Gastrocnemius medialis (tissue), 4 donors: ENCODE measurements at regions not wholly inside any gene's neighbourhood (a gene's known extent, or its start where the extent isn't known, plus 50 kb on each side); places are given as distances from the start of the nearest gene placed in this dataset.

Experiments used
- ATAC-seq, 2 donors: fragments of 150-250 bp; one replicate each; pipeline ENCODE4 v1.9.1; 2016
- DNase-seq, 2 donors: peaks; one replicate each; pipeline ENCODE4 v3.0.0-alpha.2; 2019
- H3K27ac ChIP-seq, 4 donors: fragments of 200-600 bp; sonication (generic); 1 replicate in 1 of 4; 2 replicates in 3 of 4; pipeline ENCODE4 v1.5.1; 2016 to 2018; ENCODE audit warnings: mild to moderate bottlenecking in 2 of 4, moderate library complexity in 1 of 4
- H3K27me3 ChIP-seq, 3 donors: fragments of 200-600 bp; sonication (generic) in 2 of 3; 1 replicate in 1 of 3; 2 replicates in 2 of 3; pipeline versions ENCODE4 v1.5.1 to v1.6.0; 2016 to 2019; ENCODE audit warnings: mild to moderate bottlenecking in 1 of 3, moderate library complexity in 1 of 3
- H3K36me3 ChIP-seq, 2 donors: fragments of 200-600 bp; sonication (generic) in 1 of 2; one replicate each; pipeline ENCODE4 v1.5.1; 2017 to 2018
- H3K4me1 ChIP-seq, 2 donors: fragments of 200-600 bp; sonication (generic) in 1 of 2; one replicate each; pipeline ENCODE4 v1.5.1; 2016 to 2017; ENCODE audit warnings: mild to moderate bottlenecking in 2 of 2
- H3K4me3 ChIP-seq, 4 donors: fragments of 200-600 bp; sonication (generic) in 3 of 4; 1 replicate in 1 of 4; 2 replicates in 3 of 4; pipeline ENCODE4 v1.5.1; 2016 to 2019; ENCODE audit warnings: mild to moderate bottlenecking in 2 of 4
- H3K9me3 ChIP-seq, 3 donors: fragments of 200-600 bp; sonication (generic) in 2 of 3; 1 replicate in 1 of 3; 2 replicates in 2 of 3; pipeline ENCODE4 v1.5.1; 2016 to 2019
- CTCF ChIP-seq, 5 experiments: fragments of 450-650 bp in 3 of 5; fragments of 200-600 bp in 2 of 5; sonication (generic) in 2 of 5; IDR thresholded peaks in 4 of 5; conservative IDR thresholded peaks in 1 of 5; 1 replicate in 4 of 5; 2 replicates in 1 of 5; pipeline ENCODE4 v1.5.1; 2016 to 2019; ENCODE audit warnings: antibody characterized with exemption in 5 of 5, mild to moderate bottlenecking in 3 of 5, moderate library complexity in 3 of 5
- POLR2A ChIP-seq, 2 donors: fragments of 450-650 bp; IDR thresholded peaks; one replicate each; pipeline ENCODE4 v1.6.1; 2017; ENCODE audit warnings: antibody characterized with exemption in 2 of 2, mild to moderate bottlenecking in 2 of 2, moderate library complexity in 2 of 2
- in situ Hi-C, 4 donors: fragments of 200-750 bp; cut with MboI; loops; one replicate each; pipeline versions ENCODE4 v1.15.0 to v1.8.0; 2017; ENCODE audit warnings: low sequenced_read_pairs in 4 of 4
- intact Hi-C: fragments of 100-400 bp; cut with DNase I; formaldehyde crosslinking; loops from one replicate; pipeline ENCODE4 v1.15.1; 2023; ENCODE audit warnings: low total_unique reads

GRCh38 chr11:35050541-35050995, 88.4 kb upstream of the CD44 start:
- Histone ChIP-seq H3K9me3 (no peaks in the 10 kb centered on the region), H3K36me3 (no peaks in the 10 kb centered on the region), H3K27ac (no peak overlapping the region), H3K27me3 (no peaks in the 10 kb centered on the region), H3K4me3 (no peak overlapping the region), H3K4me1 (no peaks in the 10 kb centered on the region)
- TF ChIP-seq CTCF (IDR thresholded peaks at IDR 0.05 in 4 of 5, conservative IDR thresholded peaks at IDR 0.05 in 1 of 5): no peak
- TF ChIP-seq POLR2A (IDR thresholded peaks at IDR 0.05): no peak
- ATAC-seq (no peak), DNase-seq (no peak)
- intact Hi-C loops (no loop called here), in situ Hi-C loops (no loop called here)

- Histone ChIP-seq H3K36me3 (no peaks in the 10 kb centered on the region), H3K4me3 (no peak overlapping the region), H3K27me3 (no peaks in the 10 kb centered on the region), H3K27ac (no peak overlapping the region), H3K9me3 (no peaks in the 10 kb centered on the region), H3K4me1 (peaks cover 0 to 3% of the 10 kb centered on the region in 2 donors)
- in situ Hi-C loops: no loop called here
- no peak for DNase-seq
- intact Hi-C loops: no loop called here
- no peak for ATAC-seq
- TF ChIP-seq POLR2A (IDR thresholded peaks at IDR 0.05): no peak
- TF ChIP-seq CTCF (IDR thresholded peaks at IDR 0.05 in 4 of 5, conservative IDR thresholded peaks at IDR 0.05 in 1 of 5): no peak
Observed at GRCh38 chr11:35056391-35057093, 82.4 kb upstream of the CD44 start.

GRCh38 chr11:35057926-35058668, 80.9 kb upstream of the CD44 start:
- H3K4me3 ChIP-seq: no peak overlapping the region
- H3K27ac ChIP-seq: no peak overlapping the region
- no peaks in the 10 kb centered on the region for H3K9me3 ChIP-seq
- in situ Hi-C loops: no loop called here
- no peaks in the 10 kb centered on the region for H3K36me3 ChIP-seq
- no peaks in the 10 kb centered on the region for H3K27me3 ChIP-seq
- no peak for TF ChIP-seq CTCF (IDR thresholded peaks at IDR 0.05 in 4 of 5, conservative IDR thresholded peaks at IDR 0.05 in 1 of 5)
- no peak for TF ChIP-seq POLR2A (IDR thresholded peaks at IDR 0.05)
- DNase-seq: no peak
- intact Hi-C loops: no loop called here
- H3K4me1 ChIP-seq: peaks cover 0 to 4% of the 10 kb centered on the region in 2 donors
- no peak for ATAC-seq

GRCh38 chr11:35058669-35059434, 80.1 kb upstream of the CD44 start:
- no peak overlapping the region for H3K27ac ChIP-seq
- no peaks in the 10 kb centered on the region for H3K9me3 ChIP-seq
- DNase-seq (no peak), ATAC-seq (no peak)
- no peaks in the 10 kb centered on the region for H3K27me3 ChIP-seq
- in situ Hi-C loops (no loop called here), intact Hi-C loops (no loop called here)
- peaks cover 0 to 4% of the 10 kb centered on the region in 2 donors for H3K4me1 ChIP-seq
- no peak overlapping the region for H3K4me3 ChIP-seq
- no peak for TF ChIP-seq CTCF (IDR thresholded peaks at IDR 0.05 in 4 of 5, conservative IDR thresholded peaks at IDR 0.05 in 1 of 5)
- no peak for TF ChIP-seq POLR2A (IDR thresholded peaks at IDR 0.05)
- no peaks in the 10 kb centered on the region for H3K36me3 ChIP-seq
